Stimulated activated CD8-positive, alpha-beta memory T cell treated with anti-CD3 and anti-CD28 coated beads, Interleukin-2, amount 100 ng/mL, for 48 hours (primary cell): ENCODE measurements at regions not wholly inside any gene's neighbourhood (a gene's known extent, or its start where the extent isn't known, plus 50 kb on each side); places are given as distances from the start of the nearest gene placed in this dataset.
"Not testable (repeated sequence)": the region's sequence is repeated elsewhere in the genome, so short reads cannot be mapped to it uniquely, and the experiment has no call there.

Experiments
- DNase-seq, 2 donors: peaks; one replicate each; pipeline ENCODE4 v3.0.0-alpha.2; 2020; ENCODE audit warnings: low read depth in 2 of 2

- DNase-seq: no peak
These were observed 421.5 kb downstream of the FUT8 start for GRCh38 chr14:65834051-65834450.

- no peak for DNase-seq
These were observed 422.3 kb downstream of the FUT8 start for GRCh38 chr14:65834812-65835211.

GRCh38 chr14:65835501-65835900, 423.0 kb downstream of the FUT8 start:
- no peak for DNase-seq

GRCh38 chr14:65838565-65838964, 426.0 kb downstream of the FUT8 start:
- no peak for DNase-seq

GRCh38 chr14:65840118-65840751, 427.7 kb downstream of the FUT8 start:
- DNase-seq: no peak

GRCh38 chr14:65840786-65841185, 428.3 kb downstream of the FUT8 start:
- no peak for DNase-seq

- no peak for DNase-seq
These were observed 433.8 kb downstream of the FUT8 start for GRCh38 chr14:65846196-65846868.

- peak; percentile 11 to 19 for DNase-seq
These were observed 434.7 kb downstream of the FUT8 start for GRCh38 chr14:65847075-65847847.

- not testable (repeated sequence) for DNase-seq
These were observed 435.4 kb downstream of the FUT8 start for GRCh38 chr14:65847931-65848330.

GRCh38 chr14:65849091-65849490, 436.6 kb downstream of the FUT8 start:
- no peak for DNase-seq

- DNase-seq: no peak
These were observed 437.0 kb downstream of the FUT8 start for GRCh38 chr14:65849558-65849957.

- DNase-seq: peak in 1 of 2 donors; percentile 22
These were observed 438.1 kb downstream of the FUT8 start for GRCh38 chr14:65850429-65851135.

- DNase-seq: no peak
These were observed 440.2 kb downstream of the FUT8 start for GRCh38 chr14:65852689-65853088.

- no peak for DNase-seq
These were observed 441.0 kb downstream of the FUT8 start for GRCh38 chr14:65853407-65853955.

- no peak for DNase-seq
These were observed 441.7 kb downstream of the FUT8 start for GRCh38 chr14:65854215-65854614.

GRCh38 chr14:65860956-65861611, 448.6 kb downstream of the FUT8 start:
- no peak for DNase-seq

- no peak for DNase-seq
These were observed 452.0 kb downstream of the FUT8 start for GRCh38 chr14:65864549-65864948.

GRCh38 chr14:65864984-65865383, 452.5 kb downstream of the FUT8 start:
- no peak for DNase-seq

- DNase-seq: no peak
These were observed 453.9 kb downstream of the FUT8 start for GRCh38 chr14:65866448-65866847.

GRCh38 chr14:65866886-65867285, 454.4 kb downstream of the FUT8 start:
- no peak for DNase-seq

GRCh38 chr14:65867333-65867732, 454.8 kb downstream of the FUT8 start:
- DNase-seq: no peak
